ENCODE measurements at regions not wholly inside any gene's neighbourhood (a gene's known extent, or its start where the extent isn't known, plus 50 kb on each side); places are given as distances from the start of the nearest gene placed in this dataset.

GRCh38 chr16:64541621-64542020 is 580.2 kb downstream of the CDH11 start:
- no peak for DNase-seq (ENCODE audit: low spot score)

DNA sequence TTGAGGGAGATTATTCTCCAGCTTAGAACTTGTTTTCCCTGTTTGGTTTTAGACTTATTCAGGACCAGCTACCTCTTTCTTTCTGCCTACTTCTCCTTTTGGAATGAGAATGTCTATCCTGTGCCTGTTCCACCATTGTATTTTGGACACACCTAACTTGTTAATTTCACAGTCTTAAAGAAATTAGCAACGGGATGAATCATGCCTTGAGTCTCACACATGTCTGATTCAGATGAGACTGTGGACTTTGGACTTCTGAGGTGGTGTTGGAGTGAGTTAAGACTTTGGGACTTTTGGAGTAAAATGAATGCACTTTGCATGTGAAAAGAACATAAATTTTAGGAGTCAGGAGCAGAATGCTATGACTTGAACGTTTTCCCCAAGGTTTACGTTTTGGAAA is 581.4 kb downstream of the CDH11 start:
- no peak for DNase-seq (ENCODE audit: low spot score)

- no peak for DNase-seq (ENCODE audit: low spot score)
These were observed 582.0 kb downstream of the CDH11 start for GRCh38 chr16:64539811-64540371.

GRCh38 chr16:64534180-64534780 is 587.6 kb downstream of the CDH11 start:
- DNase-seq (ENCODE audit: low spot score): no peak

- no peak for DNase-seq (ENCODE audit: low spot score)
These were observed 589.2 kb downstream of the CDH11 start for GRCh38 chr16:64532691-64533090.

GRCh38 chr16:64532117-64532516 is 589.7 kb downstream of the CDH11 start:
- DNase-seq (ENCODE audit: low spot score): no peak

DNA sequence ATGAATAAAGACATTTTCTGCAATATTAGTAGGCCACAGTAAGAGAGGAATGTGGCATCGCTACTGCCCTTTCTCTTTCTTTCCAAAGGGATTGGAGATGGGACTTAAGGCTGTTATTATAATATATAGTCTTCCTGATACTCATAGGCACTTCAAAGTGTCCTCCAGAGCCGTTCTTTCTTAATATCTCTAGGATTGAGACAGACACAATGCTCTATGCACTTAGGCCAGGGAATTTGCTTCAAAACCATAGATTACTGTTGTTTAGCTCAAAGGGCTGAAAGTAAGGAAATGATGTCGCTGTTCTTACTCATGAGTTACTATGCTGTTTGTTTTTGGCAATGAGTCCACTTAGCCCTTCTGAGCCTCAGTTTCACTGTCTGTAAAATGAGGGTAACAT is 590.5 kb downstream of the CDH11 start:
- DNase-seq (ENCODE audit: low spot score): no peak

- DNase-seq (ENCODE audit: low spot score): no peak
These were observed 599.3 kb downstream of the CDH11 start for GRCh38 chr16:64522548-64522947.

DNA sequence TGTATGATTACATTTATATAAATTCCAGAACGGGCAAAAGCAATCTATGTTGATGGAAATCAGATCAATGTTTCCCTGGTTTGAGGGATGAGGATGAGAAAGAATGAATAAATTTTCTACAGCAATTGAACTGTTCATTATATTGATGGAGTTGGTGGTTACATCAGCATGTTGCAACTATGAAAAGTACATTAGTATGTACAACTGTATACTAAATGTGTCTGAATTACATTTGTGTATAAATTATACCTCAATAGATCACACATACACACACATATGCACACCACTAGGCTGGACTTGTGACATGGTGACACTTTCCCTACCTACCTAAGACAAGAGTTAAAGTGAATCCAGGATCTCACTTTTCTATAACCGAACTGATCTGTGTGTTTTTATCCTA is 608.0 kb downstream of the CDH11 start:
- DNase-seq (ENCODE audit: low spot score): no peak

DNA sequence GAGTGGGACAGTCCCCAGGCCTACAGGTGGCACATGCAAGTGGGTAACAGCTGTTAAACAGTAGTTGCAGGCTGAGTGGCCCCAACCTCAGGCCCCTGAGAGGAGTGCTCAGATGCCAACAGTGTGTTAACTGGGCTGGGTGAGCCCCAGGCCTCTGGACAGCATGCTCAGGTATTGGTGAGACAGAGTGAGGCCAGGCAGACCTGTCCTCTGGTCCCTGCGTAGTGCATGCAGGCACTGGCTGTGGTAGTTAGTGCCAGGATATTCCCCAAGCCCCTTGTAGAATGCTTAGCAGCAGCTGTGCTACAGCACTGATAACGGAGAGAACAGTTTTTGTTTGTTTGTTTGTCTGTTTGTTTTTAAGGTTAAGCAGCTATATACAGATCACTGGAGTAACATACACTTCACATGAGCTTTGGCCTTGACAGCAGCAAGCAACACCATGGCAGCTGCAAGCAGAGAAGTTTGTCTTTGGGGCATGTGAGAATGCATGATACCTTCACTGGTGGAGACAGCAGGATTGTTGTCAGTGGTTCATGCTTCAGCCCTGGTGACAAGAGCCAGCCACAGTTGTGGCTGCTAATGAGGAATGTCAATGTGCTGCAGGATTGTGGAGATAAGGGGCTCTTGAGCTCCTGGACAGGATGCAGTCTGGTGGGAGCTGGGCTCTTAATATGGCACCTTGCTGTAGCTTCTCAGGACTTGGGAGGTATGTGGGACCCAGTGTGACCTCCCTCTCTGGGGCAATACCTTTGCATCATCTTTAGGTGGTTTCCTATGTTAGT is 614.4 kb downstream of the CDH11 start:
- no peak for DNase-seq (ENCODE audit: low spot score)

- DNase-seq (ENCODE audit: low spot score): no peak
These were observed 622.7 kb downstream of the CDH11 start for GRCh38 chr16:64499211-64499610.

- DNase-seq (ENCODE audit: low spot score): no peak
These were observed 623.5 kb downstream of the CDH11 start for GRCh38 chr16:64498363-64498762.

- DNase-seq (ENCODE audit: low spot score): no peak
These were observed 628.2 kb downstream of the CDH11 start for GRCh38 chr16:64493709-64494108.

- DNase-seq (ENCODE audit: low spot score): no peak
These were observed 632.4 kb downstream of the CDH11 start for GRCh38 chr16:64489449-64489848.

- no peak for DNase-seq (ENCODE audit: low spot score)
These were observed 635.3 kb downstream of the CDH11 start for GRCh38 chr16:64486561-64486960.

GRCh38 chr16:64481497-64481896 is 640.4 kb downstream of the CDH11 start:
- DNase-seq (ENCODE audit: low spot score): no peak

- DNase-seq (ENCODE audit: low spot score): peak; percentile 57
These were observed 643.5 kb downstream of the CDH11 start for GRCh38 chr16:64478252-64478906.

DNA sequence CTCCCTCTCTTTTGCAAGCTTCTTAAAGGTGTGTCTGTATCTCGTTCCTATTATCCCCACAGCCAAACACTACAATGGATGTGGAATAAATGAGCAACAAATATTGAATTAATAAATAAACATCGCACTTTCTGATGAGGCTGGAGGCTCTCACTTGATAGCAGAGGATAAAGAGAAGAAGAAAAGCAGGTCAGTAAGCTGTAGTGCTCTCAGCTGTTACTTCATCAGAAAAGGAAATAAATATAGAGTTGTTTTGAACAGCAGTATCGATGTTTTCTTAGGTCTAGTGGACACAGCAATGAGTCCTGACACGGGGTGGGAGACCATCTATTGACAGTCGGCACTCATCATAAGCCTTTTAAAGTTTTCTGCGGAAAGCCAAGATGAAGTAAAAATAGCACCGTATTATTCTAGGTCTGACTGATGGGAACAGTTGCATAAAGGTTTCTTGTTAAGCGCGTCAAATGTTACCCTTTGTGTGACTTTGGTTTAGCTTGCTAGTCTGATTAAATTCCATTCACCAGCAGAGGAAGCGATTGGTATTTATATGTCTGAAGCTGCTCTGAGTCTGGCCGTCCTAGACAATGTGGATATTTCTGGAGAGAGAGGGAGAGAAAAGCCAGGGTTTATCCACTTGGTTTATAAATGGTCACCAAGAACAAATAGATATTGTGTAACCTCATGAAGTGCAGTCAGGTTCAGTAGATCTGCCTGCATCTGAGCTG is 646.1 kb downstream of the CDH11 start:
- DNase-seq (ENCODE audit: low spot score): no peak

DNA sequence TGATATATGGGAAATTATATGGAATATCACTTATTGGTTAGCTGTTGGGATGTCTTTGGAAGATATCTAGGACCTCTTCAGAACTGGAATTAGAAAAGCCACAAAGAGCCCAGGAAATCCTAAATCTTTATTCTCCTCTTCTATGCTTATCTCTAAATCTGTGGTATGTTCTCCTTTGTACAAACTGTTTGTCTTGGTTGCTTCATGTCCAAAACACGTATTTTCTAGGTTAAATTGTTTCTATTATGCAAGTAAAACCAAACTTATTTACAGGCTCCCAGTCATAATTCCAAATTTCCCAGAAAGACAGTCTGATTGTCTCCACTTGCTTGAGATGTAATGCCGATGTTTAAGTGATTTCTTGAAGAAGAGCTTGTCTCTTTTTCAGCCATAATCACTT is 650.9 kb downstream of the CDH11 start:
- no peak for DNase-seq (ENCODE audit: low spot score)

- DNase-seq (ENCODE audit: low spot score): no peak
These were observed 651.8 kb downstream of the CDH11 start for GRCh38 chr16:64469906-64470702.

DNA sequence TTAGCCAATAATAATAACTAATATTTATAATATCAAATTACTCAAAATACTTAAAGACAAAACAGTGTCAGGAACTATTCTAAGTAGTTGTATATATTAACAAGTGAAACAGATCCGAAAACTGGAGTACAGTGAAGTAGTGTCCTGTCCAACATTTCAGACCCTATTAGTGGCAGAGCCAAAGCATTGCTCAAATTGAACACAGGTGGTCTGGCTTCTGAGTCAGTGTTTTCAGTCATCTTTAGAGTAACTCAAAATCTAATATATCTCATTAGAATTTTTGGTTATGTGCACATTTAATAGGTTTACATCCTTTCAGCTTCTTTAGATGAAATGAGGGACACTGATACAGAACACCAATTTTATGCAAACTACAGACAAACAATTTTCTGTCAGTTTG is 652.5 kb downstream of the CDH11 start:
- DNase-seq (ENCODE audit: low spot score): no peak

Measured in mucosa of gallbladder (tissue), 1 donor.